Stimulated activated CD4-positive, alpha-beta T cell treated with anti-CD3 and anti-CD28 coated beads, Interleukin-12 subunit alpha, Interleukin-12 subunit beta, amount 100 ng/mL, for 4 hours (primary cell): ENCODE measurements at regions not wholly inside any gene's neighbourhood (a gene's known extent, or its start where the extent isn't known, plus 50 kb on each side); places are given as distances from the start of the nearest gene placed in this dataset.

ENCODE experiments used
- DNase-seq: peaks from one replicate; pipeline ENCODE4 v3.0.0-alpha.2; 2020

DNA sequence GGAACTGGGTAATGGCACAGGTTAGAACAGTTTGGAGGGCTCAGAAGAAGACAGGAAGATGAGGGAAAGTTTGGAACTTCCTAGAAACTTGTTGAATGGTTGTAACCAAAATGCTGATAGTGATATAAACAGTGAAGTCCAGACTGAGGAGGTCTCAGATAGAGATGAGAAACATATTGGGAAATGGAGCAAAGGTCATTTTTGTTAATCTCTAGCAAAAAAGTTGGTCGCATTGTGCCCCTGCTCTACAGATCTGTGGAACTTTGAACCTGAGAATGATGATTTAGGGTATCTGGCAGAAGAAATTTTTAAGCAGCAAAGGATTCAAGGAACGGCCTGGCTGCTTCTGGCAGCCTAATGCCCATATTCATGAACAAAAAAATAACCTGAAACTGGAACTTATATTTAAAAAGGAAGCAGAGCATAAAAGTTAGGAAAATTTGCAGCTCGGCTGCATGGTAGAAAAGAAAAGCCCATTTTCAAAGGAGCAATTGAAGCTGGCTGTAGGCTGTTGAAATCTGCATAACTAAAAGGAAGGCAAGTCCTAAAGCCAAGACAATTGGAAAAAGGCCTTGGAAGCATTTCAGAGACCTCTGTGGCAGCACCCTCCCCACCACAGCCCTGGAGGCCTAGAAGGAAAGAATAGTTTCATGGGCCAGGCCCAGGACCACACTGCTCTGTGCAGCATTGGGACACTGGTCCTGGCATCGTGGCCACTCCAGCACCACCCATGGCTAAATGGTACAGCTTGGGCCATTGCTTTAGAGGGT is 182.6 kb upstream of the CD96 start:
- no peak for DNase-seq

DNA sequence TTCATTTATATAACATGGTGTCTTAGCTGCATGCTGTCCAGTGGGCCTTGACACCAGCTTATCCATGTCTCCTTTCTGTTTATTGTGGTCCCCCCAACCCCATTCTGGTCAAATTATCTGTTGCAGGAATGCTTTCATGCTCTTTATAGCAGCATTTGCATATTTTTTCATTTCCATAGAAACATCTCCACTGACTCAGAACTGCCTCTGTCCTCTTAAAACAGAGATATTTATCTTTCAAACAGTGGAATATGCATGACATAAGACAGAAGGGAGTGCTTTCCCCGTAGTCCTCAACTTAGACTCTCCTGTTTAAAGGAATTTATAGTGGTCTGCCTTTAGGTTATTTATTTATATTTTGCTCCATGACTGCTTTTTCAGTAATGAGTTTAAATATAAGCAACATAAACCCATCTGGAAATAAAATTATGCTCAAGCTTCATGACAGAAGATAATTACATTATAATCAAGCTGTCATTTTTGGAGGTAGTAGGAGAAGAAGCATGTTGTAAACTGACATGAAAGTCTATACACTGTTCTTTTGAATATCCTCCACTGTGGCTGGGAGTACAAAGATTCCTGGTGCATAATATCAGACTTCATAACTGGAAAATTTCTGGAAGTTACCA is 179.5 kb upstream of the CD96 start:
- no peak for DNase-seq

DNA sequence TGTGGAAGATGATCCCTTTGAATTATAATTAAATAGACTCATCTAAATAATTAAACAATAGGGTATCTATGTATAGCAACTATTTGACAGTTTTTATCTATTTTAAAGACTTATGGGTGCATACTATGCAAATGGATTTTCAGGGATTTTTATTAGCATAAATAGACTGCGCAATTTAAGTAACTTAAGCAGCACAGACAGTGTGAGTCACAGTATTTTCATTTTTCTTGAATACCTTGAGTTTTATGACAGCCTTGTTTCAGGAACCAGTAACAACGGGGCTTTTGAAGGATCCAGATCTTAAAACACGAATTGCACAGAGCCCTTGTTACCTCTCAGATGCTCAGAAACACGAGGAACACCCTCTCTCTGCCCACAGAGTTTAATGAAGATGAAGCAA is 175.5 kb upstream of the CD96 start:
- no peak for DNase-seq

DNA sequence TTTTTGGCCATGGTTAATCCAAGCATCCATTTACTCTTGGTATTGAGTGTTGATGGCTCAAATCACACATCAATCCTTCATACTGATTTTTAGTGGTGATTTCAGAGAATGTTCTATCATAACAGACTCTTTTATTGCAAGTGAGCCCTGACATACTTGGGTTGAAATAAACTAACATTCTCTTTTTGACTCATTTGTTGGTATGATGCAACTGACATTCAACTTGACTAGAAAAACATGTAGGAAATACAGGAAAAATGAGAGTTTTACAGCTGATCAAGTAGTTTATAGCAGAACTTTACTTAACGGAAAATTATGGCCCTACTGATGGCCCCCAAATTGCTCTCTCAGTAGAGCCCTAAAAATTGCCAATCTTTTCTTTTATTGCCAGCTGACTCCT is 173.9 kb upstream of the CD96 start:
- DNase-seq, result no peak

DNA sequence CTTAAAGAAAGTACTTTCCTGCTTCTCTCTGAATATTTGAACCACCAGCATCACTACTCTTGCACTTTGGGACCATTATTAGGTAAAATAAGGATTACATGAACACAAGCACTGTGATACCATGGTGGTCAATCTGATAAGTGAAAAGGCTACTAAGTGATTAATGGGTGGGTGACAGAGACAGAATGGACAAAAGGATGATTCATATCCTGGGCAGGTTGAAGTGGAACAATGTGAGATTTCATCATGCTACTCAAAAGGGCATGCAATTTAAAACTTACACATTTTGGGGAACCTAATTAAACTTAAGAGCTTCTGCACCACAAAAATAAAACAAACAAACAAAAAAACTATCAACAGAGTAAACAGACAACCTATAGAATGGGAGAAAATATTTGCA is 172.0 kb upstream of the CD96 start:
- no peak for DNase-seq

DNA sequence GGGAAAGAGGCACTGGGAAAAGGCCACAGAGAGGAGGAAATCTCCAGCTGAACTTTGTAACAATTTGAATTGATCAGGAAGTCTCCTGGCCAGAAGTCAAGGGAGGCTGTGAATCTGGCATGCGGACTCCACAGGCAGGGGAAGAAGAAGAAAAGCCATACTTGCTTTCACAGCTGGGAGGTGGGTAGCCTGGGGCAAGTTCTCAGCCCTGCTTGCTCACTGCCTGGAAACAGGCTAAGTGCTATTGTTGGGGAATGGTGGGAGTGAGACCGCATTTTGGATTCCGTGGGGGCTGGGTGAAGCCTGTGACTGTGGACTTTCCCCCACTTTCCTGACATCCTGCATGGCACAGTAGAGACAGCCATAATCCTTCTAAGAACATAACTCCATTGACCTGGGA is 168.8 kb upstream of the CD96 start:
- no peak for DNase-seq

DNA sequence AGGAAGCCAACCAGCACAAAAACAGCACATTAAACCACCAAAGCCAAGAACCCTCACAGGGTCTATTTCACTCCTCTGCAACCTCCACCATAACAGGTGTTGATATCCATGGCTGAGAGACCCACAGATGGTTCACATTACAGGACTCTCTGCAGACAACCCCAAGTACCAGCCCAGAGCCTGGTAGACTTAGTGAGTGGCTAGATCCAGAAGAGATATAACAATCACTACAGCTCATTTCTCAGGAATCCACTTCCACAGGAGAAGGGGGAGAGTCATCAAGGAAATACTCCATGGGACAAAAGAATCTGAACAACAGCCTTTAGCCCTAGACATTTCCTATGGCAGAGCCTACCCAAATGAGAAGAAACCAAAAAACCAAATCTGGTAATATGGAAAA is 168.1 kb upstream of the CD96 start:
- DNase-seq, result no peak

DNA sequence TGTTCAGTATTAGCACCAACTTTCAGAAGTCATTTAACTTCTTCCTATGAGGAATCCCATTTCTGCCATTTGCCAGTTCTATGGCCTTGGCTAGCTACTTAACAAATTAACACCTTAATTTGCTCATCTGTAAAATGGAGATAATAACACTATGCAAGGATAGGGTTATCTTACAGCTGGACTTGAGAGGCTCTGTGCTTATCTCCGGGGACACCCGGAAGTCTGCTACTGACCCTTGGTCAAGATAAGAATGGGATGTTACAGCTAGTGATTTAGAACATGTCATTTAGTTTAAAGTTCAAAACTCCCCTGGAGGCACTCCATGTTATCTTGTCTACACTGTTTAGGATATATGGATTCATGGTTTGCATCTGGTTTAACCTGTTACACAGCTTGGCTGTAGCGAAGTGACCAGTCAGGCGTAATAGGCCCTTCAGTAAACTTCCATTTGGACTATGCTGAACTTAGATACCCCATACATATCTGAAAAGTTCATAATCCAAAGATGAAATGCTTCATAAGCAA is 156.0 kb upstream of the CD96 start:
- no peak for DNase-seq

DNA sequence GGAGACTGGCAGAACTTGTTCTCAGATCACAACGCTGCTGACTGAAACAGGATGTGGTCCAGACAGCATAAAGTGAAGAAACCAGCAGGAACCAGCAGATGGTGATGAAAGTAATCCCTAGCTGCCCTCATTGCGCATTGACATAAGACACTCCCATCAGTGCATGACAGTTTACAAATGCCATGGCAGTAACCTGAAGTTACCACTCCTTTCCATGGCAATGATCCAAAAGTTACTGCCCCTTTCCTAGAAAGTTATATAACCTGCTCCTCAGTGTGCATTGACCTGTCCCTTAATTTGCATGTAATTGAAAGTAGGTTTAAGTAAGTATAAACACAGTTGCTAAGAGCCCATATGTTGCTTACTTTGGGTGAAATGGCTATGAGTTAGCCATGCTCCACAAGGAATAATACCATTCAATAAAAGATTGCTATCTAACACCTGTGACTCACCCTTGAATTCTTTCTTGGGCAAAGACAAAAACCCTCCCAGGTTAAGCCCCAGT is 149.1 kb upstream of the CD96 start:
- no peak for DNase-seq

DNA sequence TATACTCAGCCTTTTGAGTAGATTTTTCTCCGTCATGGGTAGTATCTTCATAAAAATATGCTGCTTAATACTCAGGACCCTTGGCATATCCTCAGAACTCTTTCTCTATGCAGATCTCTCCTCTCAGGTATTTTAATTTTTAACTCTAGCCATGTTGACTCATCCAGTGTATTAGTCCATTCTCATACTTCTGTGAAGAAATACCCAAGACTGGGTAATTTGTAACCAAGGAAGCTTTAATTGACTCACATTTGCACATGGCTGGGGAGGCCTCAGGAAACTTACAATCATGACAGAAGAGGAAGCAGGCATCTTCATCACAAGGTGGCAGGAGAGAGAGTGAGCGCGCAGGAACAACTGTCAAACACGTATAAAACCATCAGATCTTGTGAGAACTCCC is 129.3 kb upstream of the CD96 start:
- no peak for DNase-seq

DNA sequence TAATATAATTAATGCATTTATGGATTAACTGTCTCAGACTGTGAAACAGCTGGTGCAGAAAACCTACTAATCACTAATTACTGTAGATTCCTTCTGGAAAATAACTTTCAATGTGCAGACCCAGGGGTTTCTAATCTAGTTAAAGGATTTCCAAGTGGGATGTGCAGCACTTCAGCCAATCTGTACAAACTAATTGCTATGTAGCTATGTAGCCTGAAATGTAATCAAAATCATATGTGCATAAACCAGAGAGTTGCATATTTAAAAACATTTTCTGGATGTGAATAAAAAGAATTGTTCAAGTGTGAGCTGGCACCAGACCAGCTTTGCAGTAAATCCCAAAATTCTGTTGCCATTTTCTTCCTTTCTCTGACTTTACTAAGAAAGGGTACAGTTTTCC is 127.5 kb upstream of the CD96 start:
- no peak for DNase-seq

DNA sequence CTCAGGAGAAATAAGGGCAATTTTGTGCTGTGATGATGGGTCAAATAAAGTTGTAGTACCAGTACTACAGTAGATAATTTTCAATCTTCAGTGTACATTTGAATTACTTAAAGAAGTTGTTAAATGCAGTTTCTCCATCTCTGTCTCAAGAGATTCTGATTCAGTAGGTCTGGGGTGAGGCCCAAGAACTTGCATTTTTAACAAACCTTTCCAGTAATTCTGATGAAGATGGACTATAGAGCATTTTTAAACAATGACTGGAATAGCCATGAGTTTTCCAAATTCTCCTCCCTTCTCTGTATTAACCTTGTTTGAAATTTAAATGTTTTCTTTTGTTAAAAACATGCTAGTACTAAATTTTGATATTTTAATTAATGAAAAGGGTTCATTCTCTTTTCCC is 127.0 kb upstream of the CD96 start:
- DNase-seq, result no peak

DNA sequence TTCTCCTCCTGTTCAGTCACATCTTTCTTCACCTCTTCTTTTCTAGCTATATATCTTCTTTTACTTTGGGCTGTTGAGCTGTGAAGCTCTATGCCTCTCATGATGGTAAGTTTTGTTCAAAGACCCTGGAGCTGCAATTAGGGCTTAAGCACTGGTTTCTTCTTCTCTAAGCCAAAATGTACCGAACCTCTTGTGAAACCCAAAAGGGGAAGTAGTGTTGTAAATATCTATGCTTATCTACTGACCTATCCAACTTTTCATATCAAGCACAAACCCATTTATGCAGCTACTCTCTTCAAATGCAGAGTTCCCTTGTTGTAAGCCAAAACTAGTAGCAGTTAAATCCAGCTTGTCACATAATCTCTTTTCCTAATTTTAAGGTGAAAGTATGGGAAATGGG is 123.6 kb upstream of the CD96 start:
- DNase-seq, result no peak

DNA sequence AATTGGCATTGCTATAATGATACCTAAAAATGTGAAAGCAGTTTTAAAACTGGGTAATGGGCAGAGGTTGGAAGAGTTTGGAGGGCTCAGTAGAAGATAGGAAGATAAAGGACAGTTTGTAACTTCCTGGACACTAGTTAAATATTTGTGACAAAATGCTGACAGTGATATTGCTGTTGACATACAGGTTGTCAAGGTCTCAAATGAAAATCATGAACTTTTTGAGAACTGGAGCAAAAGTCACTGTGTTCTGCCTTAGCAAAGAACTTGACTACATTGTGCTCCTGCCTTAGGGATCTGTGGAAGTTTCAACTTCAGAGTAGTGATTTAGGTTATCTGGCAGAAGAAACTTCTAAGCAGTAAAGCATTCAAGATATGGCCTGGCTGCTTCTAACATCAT is 113.7 kb upstream of the CD96 start:
- no peak for DNase-seq

DNA sequence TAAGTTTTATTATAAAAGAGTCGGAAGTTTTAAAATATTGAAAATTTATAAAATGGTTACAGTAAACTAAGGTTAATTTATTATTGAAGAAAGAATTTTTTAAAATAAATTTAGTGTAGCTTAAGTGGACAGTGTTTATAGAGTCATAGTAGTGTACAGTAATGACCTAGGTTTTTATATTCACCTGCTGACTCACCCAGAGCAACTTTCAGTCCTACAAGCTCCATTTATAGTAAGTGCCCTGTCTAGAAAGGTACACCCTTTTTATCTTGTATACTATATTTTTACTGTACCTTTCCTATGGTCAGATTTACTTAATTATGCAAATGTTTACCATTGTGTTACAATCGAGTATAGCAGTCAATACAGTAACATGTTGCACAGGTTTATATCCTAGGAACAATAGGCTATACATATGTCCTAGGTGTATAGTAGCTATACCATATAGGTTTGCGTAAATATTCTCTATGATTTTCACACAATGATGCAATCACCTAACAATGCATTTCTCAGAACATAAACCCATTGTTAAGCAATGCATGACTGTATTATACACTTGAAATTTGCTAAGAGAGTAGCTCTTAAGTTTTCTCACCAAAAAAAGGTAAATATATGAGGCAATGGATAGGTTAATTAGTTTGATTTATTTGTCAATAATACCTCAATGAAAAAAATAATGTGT is 106.9 kb upstream of the CD96 start:
- no peak for DNase-seq

DNA sequence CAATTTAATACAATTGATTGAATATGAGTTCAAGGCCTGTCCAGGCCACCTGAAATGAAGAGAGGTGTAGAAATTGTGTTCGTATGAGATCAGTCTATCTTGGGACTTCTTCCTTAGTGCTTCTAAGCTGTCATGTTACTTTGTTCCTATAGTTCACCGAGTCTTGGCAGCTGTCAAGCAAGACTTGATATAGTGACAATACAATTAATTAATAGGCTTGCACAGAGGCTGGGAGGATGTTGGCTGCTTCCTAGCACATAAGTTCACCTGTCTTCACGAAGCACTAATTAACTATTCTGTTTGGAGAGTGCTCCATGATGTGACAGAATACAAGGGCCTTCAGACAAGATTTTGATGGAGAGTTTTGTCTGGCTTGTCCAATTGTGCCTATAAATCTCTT is 103.7 kb upstream of the CD96 start:
- DNase-seq, result no peak

DNA sequence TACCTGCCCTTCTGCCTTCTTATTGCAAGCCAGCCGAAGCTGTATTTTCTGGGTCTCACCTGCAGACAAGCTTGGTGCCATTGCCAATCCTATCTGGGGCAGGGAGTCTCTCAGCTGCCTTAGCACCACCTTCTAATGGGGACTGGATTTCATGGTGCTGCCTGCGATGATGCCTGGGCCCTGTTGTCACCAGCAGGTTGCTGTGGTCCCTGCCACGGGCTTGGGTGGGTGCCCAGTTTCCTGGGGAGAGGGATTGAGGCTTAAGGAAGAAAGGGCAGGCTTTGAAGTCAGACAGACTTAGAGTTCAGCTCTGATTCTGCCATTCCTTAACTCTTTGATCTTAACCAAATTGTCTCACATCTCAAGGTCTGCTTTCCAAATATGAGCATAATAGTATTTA is 87.4 kb upstream of the CD96 start:
- no peak for DNase-seq

DNA sequence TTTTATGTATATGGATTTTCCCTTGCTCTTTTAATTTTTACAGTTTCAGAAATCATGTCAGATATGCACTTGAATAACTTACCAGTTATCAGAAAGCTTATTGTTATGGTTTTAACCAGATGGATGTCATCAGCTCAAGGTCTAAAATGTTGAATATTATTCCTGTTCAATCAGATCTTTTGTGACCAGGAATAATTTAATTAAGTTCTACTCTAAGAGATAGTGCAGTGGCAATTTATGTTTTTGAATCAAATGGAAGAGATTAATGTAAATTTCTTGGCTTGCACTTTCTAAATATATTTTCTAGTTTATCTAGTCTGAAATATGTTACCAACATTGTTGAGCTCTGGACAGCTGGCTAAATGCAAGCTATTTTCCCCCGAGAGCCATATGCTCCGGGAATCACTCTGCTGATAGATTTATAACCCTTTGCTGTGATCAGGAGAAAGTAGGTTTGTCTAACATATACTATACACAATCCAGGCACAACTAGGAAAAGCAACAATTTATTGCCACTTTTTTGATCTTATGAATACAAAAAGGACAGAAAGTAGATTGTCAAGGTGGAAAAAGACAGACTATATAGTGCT is 76.8 kb upstream of the CD96 start:
- no peak for DNase-seq

DNA sequence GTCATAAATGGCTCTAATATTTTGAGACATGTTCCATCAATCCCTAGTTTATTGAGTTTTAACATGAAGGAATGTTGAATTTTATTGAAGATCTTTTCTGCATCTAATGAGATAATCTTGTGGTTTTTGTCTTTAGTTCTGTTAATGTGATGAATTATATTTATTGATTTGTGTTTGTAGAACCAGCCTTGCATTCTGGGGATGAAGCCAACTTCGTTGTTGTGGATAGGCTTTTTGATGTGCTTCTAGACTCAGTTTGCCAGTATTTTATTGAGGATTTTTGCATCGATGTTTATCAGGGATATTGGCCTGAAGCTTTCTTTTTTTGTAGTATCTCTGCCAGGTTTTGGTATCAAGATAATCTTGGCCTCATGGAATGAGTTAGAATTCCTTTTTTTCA is 72.0 kb upstream of the CD96 start:
- DNase-seq, result no peak

DNA sequence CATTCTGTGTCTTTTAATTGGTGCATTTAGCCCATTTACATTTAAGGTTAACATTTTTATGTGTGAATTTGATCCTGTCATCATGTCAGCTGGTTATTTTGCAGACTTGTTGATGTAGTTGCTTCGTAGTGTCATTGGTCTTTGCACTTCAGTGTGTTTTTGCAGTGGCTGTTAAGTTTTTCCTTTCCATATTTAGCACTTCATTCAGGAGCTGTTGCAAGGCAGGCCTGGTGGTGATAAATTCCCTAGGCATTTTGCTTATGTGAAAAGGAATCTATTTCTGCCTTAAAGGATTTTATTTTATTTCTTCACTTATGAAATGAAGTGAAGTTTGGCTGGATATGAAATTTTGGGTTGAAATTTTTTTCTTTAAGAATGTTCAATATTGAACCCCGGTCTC is 70.2 kb upstream of the CD96 start:
- no peak for DNase-seq

DNA sequence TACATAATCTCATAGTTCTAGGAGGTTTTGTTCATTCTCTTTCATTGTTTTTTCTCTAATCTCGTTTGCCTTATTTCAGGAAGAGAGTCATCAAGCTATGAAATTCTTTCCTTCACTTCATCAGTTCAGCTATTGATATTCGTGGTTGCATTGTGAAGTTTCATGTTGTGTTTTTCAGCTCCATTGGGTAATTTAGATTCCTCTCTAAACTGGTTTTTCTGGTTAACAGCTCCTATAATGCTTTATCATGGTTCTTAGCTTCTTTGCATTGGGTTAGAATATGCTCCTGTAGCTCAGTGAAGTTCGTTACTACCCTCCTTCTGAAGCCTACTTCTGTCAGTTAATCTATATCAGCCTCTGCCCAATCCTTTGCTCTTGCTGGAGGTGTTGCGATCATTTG is 69.4 kb upstream of the CD96 start:
- DNase-seq, result no peak

DNA sequence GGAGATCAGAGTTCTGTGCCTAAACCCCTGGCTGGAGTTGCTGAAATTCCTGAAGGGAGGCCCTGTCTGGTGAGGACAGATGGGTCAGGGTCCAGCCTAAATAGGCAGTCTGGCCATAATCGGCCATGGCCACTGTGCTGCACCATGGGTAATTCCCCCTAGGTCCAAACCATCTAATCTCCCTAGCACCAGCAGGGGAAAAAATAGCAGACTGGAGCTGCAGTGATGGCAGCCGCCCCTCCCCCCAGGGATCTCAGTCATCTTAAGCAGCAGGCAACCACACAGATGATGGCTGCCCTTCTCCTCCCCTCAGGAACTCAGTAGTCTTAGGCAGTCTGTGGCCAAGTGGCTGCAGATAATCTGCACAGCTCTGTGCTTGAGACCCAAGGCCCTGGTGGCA is 68.4 kb upstream of the CD96 start:
- no peak for DNase-seq

DNA sequence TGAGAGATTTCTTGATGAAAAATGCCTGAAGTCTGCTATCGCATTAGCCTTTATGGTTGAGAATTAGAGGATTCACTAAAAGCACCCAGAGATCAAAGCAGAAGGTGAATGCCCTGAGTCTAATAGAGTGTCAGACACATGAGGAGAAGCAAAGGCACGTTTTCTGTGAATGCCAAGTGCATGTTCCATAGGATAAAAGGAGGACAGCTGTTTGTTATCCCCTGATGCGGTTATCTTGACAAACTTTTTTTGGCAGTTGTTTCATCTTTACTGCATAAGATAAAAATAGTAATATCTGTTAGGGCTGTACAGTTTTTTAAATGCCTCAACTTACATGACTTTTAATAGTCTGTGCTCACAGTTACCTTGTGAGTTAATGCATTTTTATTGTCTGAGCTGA is 65.3 kb upstream of the CD96 start:
- no peak for DNase-seq

DNA sequence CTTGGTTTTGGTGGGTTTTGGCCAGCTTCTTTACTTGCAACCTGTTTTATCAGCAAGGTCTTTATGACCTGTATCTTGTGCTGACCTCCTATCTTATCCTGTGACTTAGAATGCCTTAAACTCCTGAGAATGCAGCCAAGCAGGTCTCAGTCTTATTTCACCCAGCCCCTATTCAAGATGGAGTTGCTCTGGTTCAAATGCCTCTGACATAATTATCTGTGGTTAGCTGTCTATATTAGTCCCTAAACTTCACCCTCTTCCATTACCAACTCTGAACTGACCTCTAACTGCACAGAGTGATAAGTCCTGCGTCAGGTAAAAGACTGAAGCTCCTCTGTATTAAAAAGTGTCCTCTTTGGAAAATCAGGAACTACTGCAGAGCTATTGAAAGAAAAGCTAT is 61.9 kb upstream of the CD96 start:
- no peak for DNase-seq
